ENCODE measurements at regions not wholly inside any gene's neighbourhood (a gene's known extent, or its start where the extent isn't known, plus 50 kb on each side); places are given as distances from the start of the nearest gene placed in this dataset.

- DNase-seq, result no peak
Observed at GRCh38 chr3:30069056-30069455, 537.3 kb upstream of the TGFBR2 start.

- no peak for DNase-seq
Observed at GRCh38 chr3:30073040-30073439, 533.4 kb upstream of the TGFBR2 start.

- no peak for DNase-seq
Observed at GRCh38 chr3:30073622-30074021, 532.8 kb upstream of the TGFBR2 start.

GRCh38 chr3:30075514-30075913 is 530.9 kb upstream of the TGFBR2 start:
- DNase-seq, result no peak

- no peak for DNase-seq
Observed at GRCh38 chr3:30076899-30077298, 529.5 kb upstream of the TGFBR2 start.

- no peak for DNase-seq
Observed at GRCh38 chr3:30077746-30078145, 528.7 kb upstream of the TGFBR2 start.

- DNase-seq, result no peak
Observed at GRCh38 chr3:30078736-30079135, 527.7 kb upstream of the TGFBR2 start.

GRCh38 chr3:30081904-30082303 is 524.5 kb upstream of the TGFBR2 start:
- DNase-seq, result no peak

- DNase-seq, result no peak
Observed at GRCh38 chr3:30082652-30083051, 523.7 kb upstream of the TGFBR2 start.

- DNase-seq, result no peak
Observed at GRCh38 chr3:30083315-30083714, 523.1 kb upstream of the TGFBR2 start.

- no peak for DNase-seq
Observed at GRCh38 chr3:30084316-30084715, 522.1 kb upstream of the TGFBR2 start.

GRCh38 chr3:30084971-30085403 is 521.4 kb upstream of the TGFBR2 start:
- DNase-seq, result no peak

- no peak for DNase-seq
Observed at GRCh38 chr3:30085486-30085885, 520.9 kb upstream of the TGFBR2 start.

- no peak for DNase-seq
Observed at GRCh38 chr3:30091686-30092085, 514.7 kb upstream of the TGFBR2 start.

GRCh38 chr3:30097022-30097650 is 509.3 kb upstream of the TGFBR2 start:
- DNase-seq, result no peak

- no peak for DNase-seq
Observed at GRCh38 chr3:30098243-30098642, 508.2 kb upstream of the TGFBR2 start.

GRCh38 chr3:30098653-30099455 is 507.5 kb upstream of the TGFBR2 start:
- DNase-seq, result no peak

GRCh38 chr3:30102356-30102755 is 504.0 kb upstream of the TGFBR2 start:
- no peak for DNase-seq

GRCh38 chr3:30103186-30103585 is 503.2 kb upstream of the TGFBR2 start:
- DNase-seq, result no peak

GRCh38 chr3:30107531-30107930 is 498.9 kb upstream of the TGFBR2 start:
- no peak for DNase-seq

GRCh38 chr3:30112411-30112810 is 494.0 kb upstream of the TGFBR2 start:
- DNase-seq, result no peak

- DNase-seq, result no peak
Observed at GRCh38 chr3:30112902-30113484, 493.4 kb upstream of the TGFBR2 start.

- no peak for DNase-seq
Observed at GRCh38 chr3:30113906-30114305, 492.5 kb upstream of the TGFBR2 start.

GRCh38 chr3:30114918-30115317 is 491.5 kb upstream of the TGFBR2 start:
- no peak for DNase-seq
